HepG2 (cell line): ENCODE measurements at regions not wholly inside any gene's neighbourhood (a gene's known extent, or its start where the extent isn't known, plus 50 kb on each side); places are given as distances from the start of the nearest gene placed in this dataset.

Experiments used
- ATAC-seq: fragments of 200-7000 bp; cut with Tn5 transposase; 3 replicates; pipeline ENCODE4 v1.9.1; 2020; ENCODE audit warnings: mild to moderate bottlenecking, moderate library complexity
- BruUV-seq: library from RNA; stranded (reverse); fragments of 400-500 nt; replicated peaks from 2 replicates; lab custom pipeline; 2021; lab: Mats Ljungman, UMichigan
- CTCF ChIA-PET: fragments of 300-600 bp; formaldehyde crosslinking; extraction: SDS; loops from one replicate; lab custom pipeline; 2021; ENCODE audit warnings: low total read pairs, inconsistent platforms, low intra/inter-chr PET ratio; lab: Yijun Ruan, JAX
- POLR2A ChIA-PET: fragments of 350-600 bp; sonication (Branson Sonifier 250); formaldehyde crosslinking; loops from one replicate; lab custom pipeline; 2020; ENCODE audit warnings: antibody characterized with exemption, inconsistent platforms; lab: Yijun Ruan, JAX
- DNase-seq: peaks from one replicate; pipeline ENCODE4 v3.0.0-alpha.2; 2015; ENCODE audit warnings: low spot score
- FAIRE-seq: peaks from 3 replicates; lab custom pipeline; 2011; peaks lifted over from hg19 to GRCh38; lab: Jason Lieb, UNC
- H2AFZ ChIP-seq: one replicate; pipeline ENCODE4 v1.6.1; 2011; ENCODE audit warnings: low read length, inconsistent platforms
- H3K27ac ChIP-seq: fragments of 300-600 bp; 3 replicates; pipeline ENCODE4 v1.8.0; 2011; ENCODE audit warnings: mixed run types, mild to moderate bottlenecking, mixed read lengths, low read length, inconsistent platforms; ENCODE audit not compliant: insufficient read depth; ENCODE audit errors: extremely low read length
- H3K27me3 ChIP-seq, 2 experiments: fragments of 200-600 bp in 1 of 2; 2 replicates in 1 of 2; 3 replicates in 1 of 2; pipeline versions ENCODE4 v1.6.0 to v1.8.0; 2011; ENCODE audit warnings: low read length in 2 of 2, mild to moderate bottlenecking in 2 of 2, moderate library complexity in 2 of 2, inconsistent platforms in 1 of 2; ENCODE audit not compliant: insufficient read depth in 2 of 2, control insufficient read depth in 1 of 2
- H3K36me3 ChIP-seq, 2 experiments: fragments of 200-600 bp in 1 of 2; replicated peaks in 1 of 2; 2 replicates in 1 of 2; 3 replicates in 1 of 2; pipeline versions ENCODE4 v1.5.1 to v1.8.0; 2011; ENCODE audit warnings: low read length in 2 of 2, inconsistent platforms in 1 of 2; ENCODE audit not compliant: insufficient read depth in 2 of 2, control insufficient read depth in 1 of 2
- H3K4me1 ChIP-seq: 2 replicates; pipeline ENCODE4 v1.5.1; 2012; ENCODE audit warnings: low read length, inconsistent platforms; ENCODE audit not compliant: insufficient read depth
- H3K4me2 ChIP-seq: 2 replicates; pipeline ENCODE4 v1.6.0; 2011; ENCODE audit warnings: low read depth, low read length, inconsistent platforms
- H3K4me3 ChIP-seq, 3 experiments: fragments of 200-600 bp in 1 of 3; sonication (generic), shearing (Covaris generic) in 1 of 3; replicated peaks in 1 of 3; 2 replicates each; pipeline ENCODE4 v1.5.1; 2011 to 2016; ENCODE audit warnings: low read length in 3 of 3, inconsistent platforms in 2 of 3, low read depth in 2 of 3, mild to moderate bottlenecking in 2 of 3, control low read depth in 1 of 3, mixed read lengths in 1 of 3; ENCODE audit not compliant: insufficient read depth in 1 of 3
- H3K79me2 ChIP-seq: one replicate; pipeline ENCODE4 v1.6.1; 2011; ENCODE audit warnings: low read length, inconsistent platforms; ENCODE audit not compliant: insufficient read depth
- H3K9ac ChIP-seq: 2 replicates; pipeline ENCODE4 v1.6.0; 2011; ENCODE audit warnings: mild to moderate bottlenecking, low read depth, low read length, inconsistent platforms; ENCODE audit not compliant: insufficient read depth
- H3K9me3 ChIP-seq: 2 replicates; pipeline ENCODE4 v1.5.1; 2012; ENCODE audit warnings: mild to moderate bottlenecking, low read length
- H4K20me1 ChIP-seq: 2 replicates; pipeline ENCODE4 v1.6.0; 2011; ENCODE audit warnings: inconsistent platforms, mild to moderate bottlenecking, low read length, moderate library complexity; ENCODE audit not compliant: insufficient read depth
- HIVEP1 ChIP-seq: sonication (generic); formaldehyde crosslinking; IDR thresholded peaks from 2 replicates; pipeline ENCODE4 v1.4.0; 2020; ENCODE audit warnings: mild to moderate bottlenecking, missing genetic modification reagents
- MAFK ChIP-seq, 2 experiments: IDR thresholded peaks in 1 of 2; conservative IDR thresholded peaks in 1 of 2; 2 replicates each; pipeline ENCODE4 v1.6.1; 2011; ENCODE audit warnings: improper control_type of control experiment in 2 of 2, low read length in 2 of 2
- NFE2 ChIP-seq: sonication (generic); formaldehyde crosslinking; IDR thresholded peaks from 2 replicates; pipeline ENCODE4 v1.4.0; 2020; ENCODE audit warnings: missing genetic modification reagents
- NR2F6 ChIP-seq, 2 experiments: IDR thresholded peaks; 2 replicates each; pipeline ENCODE4 v1.6.1; 2016; ENCODE audit warnings: antibody characterized with exemption in 1 of 2, mild to moderate bottlenecking in 1 of 2
- PAF1 ChIP-seq: IDR thresholded peaks from 2 replicates; pipeline ENCODE4 v1.6.1; 2016; ENCODE audit warnings: missing genetic modification reagents, missing compliant biosample characterization
- REL ChIP-seq: sonication (generic); formaldehyde crosslinking; conservative IDR thresholded peaks from 2 replicates; pipeline ENCODE4 v1.8.0; 2022; ENCODE audit warnings: mild to moderate bottlenecking, missing genetic modification reagents, moderate library complexity
- SALL2 ChIP-seq: sonication (generic); formaldehyde crosslinking; IDR thresholded peaks from 2 replicates; pipeline ENCODE4 v1.8.1; 2023; ENCODE audit warnings: mild to moderate bottlenecking, missing genetic modification reagents, inconsistent platforms
- TRIM24 ChIP-seq: sonication (generic); formaldehyde crosslinking; IDR thresholded peaks from 2 replicates; pipeline ENCODE4 v1.8.0; 2022; ENCODE audit warnings: mild to moderate bottlenecking, missing genetic modification reagents
- ZC3H13 ChIP-seq: sonication (generic); formaldehyde crosslinking; IDR thresholded peaks from 2 replicates; pipeline ENCODE4 v1.8.1; 2023; ENCODE audit warnings: mild to moderate bottlenecking, missing genetic modification reagents, moderate library complexity
- ZEB1 ChIP-seq: IDR thresholded peaks from 2 replicates; pipeline ENCODE4 v1.6.1; 2012; ENCODE audit warnings: mild to moderate bottlenecking, low read depth, inconsistent platforms; ENCODE audit not compliant: insufficient replicate concordance
- ZNF468 ChIP-seq: sonication (generic); formaldehyde crosslinking; IDR thresholded peaks from 2 replicates; pipeline ENCODE4 v1.8.0; 2022; ENCODE audit warnings: mild to moderate bottlenecking, moderate library complexity, missing genetic modification reagents
- ZNF484 ChIP-seq: sonication (generic); formaldehyde crosslinking; IDR thresholded peaks from 2 replicates; pipeline ENCODE4 v1.5.1; 2020; ENCODE audit warnings: mild to moderate bottlenecking, low read depth, missing genetic modification reagents, borderline replicate concordance
- ZNF552 ChIP-seq: sonication (generic); formaldehyde crosslinking; IDR thresholded peaks from 2 replicates; pipeline ENCODE4 v1.9.0; 2022; ENCODE audit warnings: missing genetic modification reagents, mild to moderate bottlenecking, borderline replicate concordance
- ZNF792 ChIP-seq: IDR thresholded peaks from 2 replicates; pipeline ENCODE4 v1.6.1; 2016
- WGBS: methylation state at CpG from one replicate; pipeline ENCODE4 v1.1.6; 2017; ENCODE audit warnings: low lambda C conversion rate; 5-methylcytosine and 5-hydroxymethylcytosine counted together
- in situ Hi-C: cut with HindIII; loops from 2 replicates; pipeline ENCODE4 v1.10.0; 2017; ENCODE audit warnings: low pct_unique_long_range_greater_than_20kb; ENCODE audit not compliant: extremely low pct_ligation_motif_present
- intact Hi-C: fragments of 100-400 bp; cut with micrococcal nuclease; formaldehyde crosslinking; loops from one replicate; pipeline ENCODE4 v1.10.0; 2022; ENCODE audit not compliant: unreplicated experiment
- TF ChIP-seq, protein P1 (sequence below): sonication (generic); formaldehyde crosslinking; IDR thresholded peaks from 2 replicates; pipeline ENCODE4 v1.4.0; 2020; ENCODE audit warnings: missing genetic modification reagents
- TF ChIP-seq, protein P2 (sequence below): IDR thresholded peaks from 2 replicates; pipeline ENCODE4 v1.6.1; 2016; ENCODE audit warnings: low read depth, missing genetic modification reagents, missing compliant biosample characterization

DNA sequence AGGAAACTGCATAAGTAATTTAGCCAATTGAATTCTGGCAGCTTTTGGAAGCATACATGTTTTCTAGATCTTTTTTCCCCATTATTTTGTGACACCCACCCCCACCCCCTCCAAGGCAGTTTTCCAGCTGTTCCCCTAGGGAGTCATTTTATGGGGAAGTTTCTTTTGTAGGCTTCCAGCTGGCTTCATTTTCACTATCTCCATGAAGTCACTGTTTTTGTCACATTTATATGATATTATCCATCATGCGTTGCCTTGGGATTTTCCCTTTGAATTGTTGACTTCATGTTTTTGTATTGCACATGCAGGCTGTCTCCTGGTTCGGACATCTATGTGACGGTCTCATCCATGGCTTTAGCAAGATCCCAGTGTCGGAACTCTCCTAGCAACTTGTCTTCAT, 233.6 kb upstream of the RGS6 start:
- no peaks in the 10 kb centered on the region for H4K20me1 ChIP-seq
- ChIA-PET CTCF (no interaction called here), POLR2A (no interaction called here)
- H3K27me3 ChIP-seq, result no peaks in the 10 kb centered on the region
- no peak for DNase-seq
- no peaks in the 10 kb centered on the region for H3K4me1 ChIP-seq
- in situ Hi-C loops, result no loop called here
- no peaks in the 10 kb centered on the region for H3K9me3 ChIP-seq
- H3K27ac ChIP-seq, result no peak overlapping the region
- H3K36me3 ChIP-seq, result peaks cover 0 to 7% of the 10 kb centered on the region in 2 experiments; a peak in 3 of 5 replicates
- BruUV-seq, result no TSS peak
- H3K4me3 ChIP-seq, result no peak overlapping the region
- H3K9ac ChIP-seq, result no peak overlapping the region
- FAIRE-seq, result no peak
- no peaks in the 10 kb centered on the region for H3K79me2 ChIP-seq
- no peak for ATAC-seq
- TF ChIP-seq ZNF552 (CRISPR knock-in tag) (no peak), NR2F6 (IDR thresholded peaks at IDR 0.05) (no peak), NR2F6 (CRISPR knock-in tag; IDR thresholded peaks at IDR 0.05) (no peak), ZNF484 (CRISPR knock-in tag) (no peak), ZNF792 (CRISPR knock-in tag) (no peak), ZC3H13 (CRISPR knock-in tag) (no peak), NFE2 (no peak), SALL2 (CRISPR knock-in tag) (no peak), TRIM24 (CRISPR knock-in tag) (no peak), REL (no peak), MAFK (conservative IDR thresholded peaks at IDR 0.05 in 1 of 2, IDR thresholded peaks at IDR 0.05 in 1 of 2; ENCODE audit: low read length in 2 of 2) (no peak), ZNF468 (CRISPR knock-in tag) (no peak), HIVEP1 (CRISPR knock-in tag) (no peak), ZEB1 (no peak), PAF1 (CRISPR knock-in tag) (no peak)
- TF ChIP-seq, protein P1, sequence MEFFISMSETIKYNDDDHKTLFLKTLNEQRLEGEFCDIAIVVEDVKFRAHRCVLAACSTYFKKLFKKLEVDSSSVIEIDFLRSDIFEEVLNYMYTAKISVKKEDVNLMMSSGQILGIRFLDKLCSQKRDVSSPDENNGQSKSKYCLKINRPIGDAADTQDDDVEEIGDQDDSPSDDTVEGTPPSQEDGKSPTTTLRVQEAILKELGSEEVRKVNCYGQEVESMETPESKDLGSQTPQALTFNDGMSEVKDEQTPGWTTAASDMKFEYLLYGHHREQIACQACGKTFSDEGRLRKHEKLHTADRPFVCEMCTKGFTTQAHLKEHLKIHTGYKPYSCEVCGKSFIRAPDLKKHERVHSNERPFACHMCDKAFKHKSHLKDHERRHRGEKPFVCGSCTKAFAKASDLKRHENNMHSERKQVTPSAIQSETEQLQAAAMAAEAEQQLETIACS (CRISPR knock-in tag), result no peak
- TF ChIP-seq, protein P2, sequence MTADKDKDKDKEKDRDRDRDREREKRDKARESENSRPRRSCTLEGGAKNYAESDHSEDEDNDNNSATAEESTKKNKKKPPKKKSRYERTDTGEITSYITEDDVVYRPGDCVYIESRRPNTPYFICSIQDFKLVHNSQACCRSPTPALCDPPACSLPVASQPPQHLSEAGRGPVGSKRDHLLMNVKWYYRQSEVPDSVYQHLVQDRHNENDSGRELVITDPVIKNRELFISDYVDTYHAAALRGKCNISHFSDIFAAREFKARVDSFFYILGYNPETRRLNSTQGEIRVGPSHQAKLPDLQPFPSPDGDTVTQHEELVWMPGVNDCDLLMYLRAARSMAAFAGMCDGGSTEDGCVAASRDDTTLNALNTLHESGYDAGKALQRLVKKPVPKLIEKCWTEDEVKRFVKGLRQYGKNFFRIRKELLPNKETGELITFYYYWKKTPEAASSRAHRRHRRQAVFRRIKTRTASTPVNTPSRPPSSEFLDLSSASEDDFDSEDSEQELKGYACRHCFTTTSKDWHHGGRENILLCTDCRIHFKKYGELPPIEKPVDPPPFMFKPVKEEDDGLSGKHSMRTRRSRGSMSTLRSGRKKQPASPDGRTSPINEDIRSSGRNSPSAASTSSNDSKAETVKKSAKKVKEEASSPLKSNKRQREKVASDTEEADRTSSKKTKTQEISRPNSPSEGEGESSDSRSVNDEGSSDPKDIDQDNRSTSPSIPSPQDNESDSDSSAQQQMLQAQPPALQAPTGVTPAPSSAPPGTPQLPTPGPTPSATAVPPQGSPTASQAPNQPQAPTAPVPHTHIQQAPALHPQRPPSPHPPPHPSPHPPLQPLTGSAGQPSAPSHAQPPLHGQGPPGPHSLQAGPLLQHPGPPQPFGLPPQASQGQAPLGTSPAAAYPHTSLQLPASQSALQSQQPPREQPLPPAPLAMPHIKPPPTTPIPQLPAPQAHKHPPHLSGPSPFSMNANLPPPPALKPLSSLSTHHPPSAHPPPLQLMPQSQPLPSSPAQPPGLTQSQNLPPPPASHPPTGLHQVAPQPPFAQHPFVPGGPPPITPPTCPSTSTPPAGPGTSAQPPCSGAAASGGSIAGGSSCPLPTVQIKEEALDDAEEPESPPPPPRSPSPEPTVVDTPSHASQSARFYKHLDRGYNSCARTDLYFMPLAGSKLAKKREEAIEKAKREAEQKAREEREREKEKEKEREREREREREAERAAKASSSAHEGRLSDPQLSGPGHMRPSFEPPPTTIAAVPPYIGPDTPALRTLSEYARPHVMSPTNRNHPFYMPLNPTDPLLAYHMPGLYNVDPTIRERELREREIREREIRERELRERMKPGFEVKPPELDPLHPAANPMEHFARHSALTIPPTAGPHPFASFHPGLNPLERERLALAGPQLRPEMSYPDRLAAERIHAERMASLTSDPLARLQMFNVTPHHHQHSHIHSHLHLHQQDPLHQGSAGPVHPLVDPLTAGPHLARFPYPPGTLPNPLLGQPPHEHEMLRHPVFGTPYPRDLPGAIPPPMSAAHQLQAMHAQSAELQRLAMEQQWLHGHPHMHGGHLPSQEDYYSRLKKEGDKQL (CRISPR knock-in tag), result no peak
- no peak overlapping the region for H3K4me2 ChIP-seq
- WGBS, result 94% methylated on average over 4 of the region's 4 CpGs
- H2AFZ ChIP-seq, result no peak overlapping the region
- intact Hi-C loops, result no loop called here
